ENCODE measurements at regions not wholly inside any gene's neighbourhood (a gene's known extent, or its start where the extent isn't known, plus 50 kb on each side); places are given as distances from the start of the nearest gene placed in this dataset.

GRCh38 chr4:75325318-75325979, 188.8 kb downstream of the RCHY1 start:
- TF ChIP-seq CEBPB (IDR thresholded peaks at IDR 0.05; ENCODE audit: borderline replicate concordance, low read depth, low read length) (no peak), BHLHE40 (IDR thresholded peaks at IDR 0.05; ENCODE audit: low read length) (no peak), MAX (IDR thresholded peaks at IDR 0.05) (no peak), TOE1 (CRISPR knock-in tag; IDR thresholded peaks at IDR 0.05) (no peak)
